ENCODE measurements at regions not wholly inside any gene's neighbourhood (a gene's known extent, or its start where the extent isn't known, plus 50 kb on each side); places are given as distances from the start of the nearest gene placed in this dataset.
A peak's percentile ranks its signal among the peaks of the same experiment; 100 is the strongest.

DNA sequence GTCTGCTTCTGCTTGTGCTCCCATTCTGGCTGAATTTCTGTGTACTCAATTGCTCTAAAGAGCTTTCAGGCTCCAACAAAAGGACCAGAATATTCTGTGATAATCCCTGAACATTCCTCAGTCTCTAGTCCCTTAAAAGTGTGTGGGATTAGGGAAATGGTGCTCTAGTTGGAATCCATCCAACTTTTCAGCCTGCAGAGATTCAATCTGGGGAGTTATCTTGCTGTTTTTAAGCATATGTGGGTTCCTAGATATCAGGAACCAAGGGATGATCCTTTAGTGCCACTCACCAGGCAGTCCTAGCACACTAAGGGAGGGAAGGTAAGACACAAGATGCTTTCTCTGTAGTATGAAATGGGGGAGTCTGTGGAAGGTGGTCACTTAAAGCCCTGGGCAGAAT is 140.3 kb upstream of the SLC1A4 start:
- TF ChIP-seq JUND (IDR thresholded peaks at IDR 0.05; ENCODE audit: low read depth), result no peak
- no peak for DNase-seq (ENCODE audit: low read depth in 1 of 2, low spot score in 1 of 2)
- in situ Hi-C loops (cut with HindIII; ENCODE audit: low pct_unique_long_range_greater_than_20kb, low sequenced_read_pairs), result no loop called here

DNA sequence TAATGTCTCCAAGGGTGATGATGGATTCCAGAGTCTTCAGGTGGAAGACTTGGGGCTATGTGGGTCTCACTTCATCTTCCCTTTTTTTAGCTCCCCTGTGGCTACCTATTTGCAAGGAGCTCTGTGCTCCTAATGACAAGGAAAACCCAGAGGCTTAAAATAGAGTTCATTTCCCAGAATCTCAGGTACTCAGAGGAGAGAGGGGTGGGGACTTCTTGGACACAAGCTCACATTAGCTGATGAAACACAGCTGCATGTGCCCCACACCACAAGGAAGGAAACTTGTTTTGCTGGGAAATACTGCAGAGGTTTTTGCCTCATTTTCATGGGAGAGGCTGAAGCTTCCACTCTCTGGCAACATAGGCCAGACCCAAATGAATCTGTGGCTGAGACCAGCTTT is 138.6 kb upstream of the SLC1A4 start:
- TF ChIP-seq JUND (IDR thresholded peaks at IDR 0.05; ENCODE audit: low read depth), result no peak
- in situ Hi-C loops (cut with HindIII; ENCODE audit: low pct_unique_long_range_greater_than_20kb, low sequenced_read_pairs), result no loop called here
- no peak for DNase-seq (ENCODE audit: low read depth in 1 of 2, low spot score in 1 of 2)

DNA sequence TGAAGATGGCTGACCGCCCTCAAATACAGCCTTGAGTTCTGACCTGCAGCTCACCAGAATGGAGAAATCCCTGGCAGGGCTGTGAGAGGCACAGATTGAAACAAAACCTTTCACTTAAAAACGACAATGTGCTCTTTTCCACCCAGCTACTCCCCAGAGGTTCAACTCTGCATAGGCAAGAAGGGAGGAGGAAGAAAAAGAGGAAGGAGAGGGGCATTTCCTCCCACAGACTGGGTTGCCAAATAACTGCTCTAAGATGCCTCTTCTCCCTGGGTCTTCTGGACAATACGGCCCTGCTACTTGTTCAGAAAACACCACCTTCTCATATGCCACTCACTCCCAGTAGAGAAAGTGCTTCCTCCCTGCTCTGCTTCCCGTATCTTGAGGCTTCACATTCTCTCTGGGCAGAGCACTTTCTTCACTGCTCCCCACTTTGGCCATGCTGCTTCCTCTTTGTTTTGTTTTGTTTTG is 136.4 kb upstream of the SLC1A4 start:
- no peak for TF ChIP-seq JUND (IDR thresholded peaks at IDR 0.05; ENCODE audit: low read depth)
- no peak for DNase-seq (ENCODE audit: low read depth in 1 of 2, low spot score in 1 of 2)
- in situ Hi-C loops (cut with HindIII; ENCODE audit: low pct_unique_long_range_greater_than_20kb, low sequenced_read_pairs), result no loop called here

DNA sequence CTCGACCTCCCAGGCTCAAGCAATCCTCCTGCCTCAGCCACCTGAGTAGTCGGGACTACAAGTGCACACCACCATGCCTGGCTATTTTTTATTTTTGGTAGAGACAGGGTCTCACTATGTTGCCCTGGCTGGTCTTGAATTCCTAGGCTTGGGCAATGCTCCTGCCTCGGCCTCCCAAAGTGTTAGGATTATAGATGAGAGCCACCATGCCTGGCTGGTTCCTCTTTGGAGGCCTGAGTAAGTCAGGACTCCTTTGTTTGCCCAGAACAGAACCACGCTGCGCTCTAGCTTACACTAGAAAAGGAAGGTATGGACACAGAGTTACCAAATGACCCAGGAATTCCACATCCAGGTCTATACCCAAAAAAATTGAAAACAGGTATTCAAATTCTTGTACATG is 135.9 kb upstream of the SLC1A4 start:
- TF ChIP-seq JUND (IDR thresholded peaks at IDR 0.05; ENCODE audit: low read depth), result no peak
- in situ Hi-C loops (cut with HindIII; ENCODE audit: low pct_unique_long_range_greater_than_20kb, low sequenced_read_pairs), result no loop called here

DNA sequence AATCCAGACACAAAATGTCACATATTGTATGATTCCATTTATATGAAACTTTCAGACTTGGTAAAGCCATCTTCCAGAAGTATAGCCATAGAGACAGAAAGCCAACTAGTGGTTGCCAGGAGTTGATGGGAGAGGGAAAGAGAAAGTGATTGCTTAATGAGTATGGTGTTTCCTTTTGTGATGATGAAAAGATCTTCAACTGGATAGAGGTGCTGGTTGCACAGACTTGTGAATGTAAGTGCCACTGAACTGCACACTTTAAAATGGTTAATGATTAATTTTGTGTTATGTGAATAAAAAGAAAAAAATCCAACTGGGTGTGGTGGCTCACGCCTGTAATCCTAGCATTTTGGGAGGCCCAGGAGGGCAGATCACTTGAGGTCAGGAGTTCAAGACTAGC is 135.3 kb upstream of the SLC1A4 start:
- in situ Hi-C loops (cut with HindIII; ENCODE audit: low pct_unique_long_range_greater_than_20kb, low sequenced_read_pairs), result no loop called here
- no peak for DNase-seq (ENCODE audit: low read depth in 1 of 2, low spot score in 1 of 2)
- TF ChIP-seq JUND (IDR thresholded peaks at IDR 0.05; ENCODE audit: low read depth), result no peak

More for the DNA sequence above, 135.9 kb upstream of the SLC1A4 start:
- no peak for DNase-seq (ENCODE audit: low read depth in 1 of 2, low spot score in 1 of 2)

DNA sequence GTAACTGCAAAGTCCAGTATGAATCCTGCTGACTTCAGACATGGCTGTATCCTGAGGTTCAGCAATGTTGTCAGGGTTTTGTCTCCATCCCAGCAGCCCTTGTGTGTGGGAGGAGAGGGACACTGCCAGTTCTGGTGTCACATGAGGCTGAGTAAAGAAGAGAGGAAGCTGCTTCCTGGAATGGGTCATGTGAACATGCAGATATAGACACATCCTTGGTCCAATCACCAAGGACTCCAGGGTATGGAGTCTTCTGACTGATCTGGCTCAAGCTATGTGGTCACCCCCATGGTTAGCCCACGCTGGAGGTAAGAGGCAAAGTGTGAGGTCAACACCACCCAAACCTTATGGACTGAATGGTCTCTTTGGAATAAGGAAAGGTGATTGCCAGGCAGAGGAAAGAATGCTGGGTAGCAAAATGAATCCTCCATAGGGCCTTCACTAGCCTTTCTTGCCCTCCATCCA is 134.4 kb upstream of the SLC1A4 start:
- TF ChIP-seq JUND (IDR thresholded peaks at IDR 0.05; ENCODE audit: low read depth), result no peak
- peak in 1 of 2 experiments; percentile 39 for DNase-seq (ENCODE audit: low read depth in 1 of 2, low spot score in 1 of 2)
- in situ Hi-C loops (cut with HindIII; ENCODE audit: low pct_unique_long_range_greater_than_20kb, low sequenced_read_pairs), result no loop called here

DNA sequence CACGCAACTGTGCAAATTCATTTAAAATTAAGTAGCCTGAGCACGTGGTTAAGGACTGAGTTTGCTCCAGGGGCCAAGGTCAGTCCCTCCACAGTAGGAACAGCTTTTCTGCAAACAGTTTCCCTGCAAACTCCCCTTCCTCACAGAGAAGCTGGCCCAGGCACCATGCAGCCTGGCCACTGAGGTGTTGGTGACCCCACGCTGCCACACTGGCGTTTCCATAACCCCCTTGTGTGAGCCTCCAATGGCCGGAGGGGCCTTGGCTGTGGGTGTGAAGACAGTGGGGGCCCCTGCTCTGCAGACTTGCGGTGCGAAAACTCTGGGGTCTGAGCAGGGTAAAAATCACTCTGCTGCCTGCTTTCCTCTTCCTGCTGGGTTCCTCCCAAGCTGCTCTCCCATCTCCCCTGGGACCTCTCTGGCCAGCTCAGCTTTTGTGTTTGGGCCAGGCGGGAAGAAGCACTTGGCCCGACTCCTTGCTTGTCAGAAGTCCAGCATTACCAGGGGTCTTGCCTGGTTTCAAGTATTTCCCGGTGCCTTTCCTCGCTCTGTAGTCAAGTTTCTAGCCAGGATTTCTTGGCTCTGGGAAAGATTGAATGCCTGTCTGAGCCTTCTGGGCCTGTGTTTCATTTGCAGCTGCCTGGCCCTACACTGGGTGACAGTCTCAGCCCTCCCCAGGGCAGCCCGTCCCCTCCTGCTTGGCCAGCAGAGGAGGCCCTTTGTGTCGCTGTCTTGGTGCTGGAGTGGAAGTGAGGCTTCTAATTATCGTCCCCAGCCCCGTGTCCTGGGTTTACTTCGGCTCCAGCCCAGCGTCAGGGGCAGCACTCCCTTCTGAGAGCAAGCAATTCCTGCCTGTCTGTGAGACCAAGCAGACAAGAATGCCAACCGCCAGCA is 131.4 kb upstream of the SLC1A4 start:
- no peak for TF ChIP-seq JUND (IDR thresholded peaks at IDR 0.05; ENCODE audit: low read depth)
- in situ Hi-C loops (cut with HindIII; ENCODE audit: low pct_unique_long_range_greater_than_20kb, low sequenced_read_pairs), result no loop called here
- no peak for DNase-seq (ENCODE audit: low read depth in 1 of 2, low spot score in 1 of 2)

DNA sequence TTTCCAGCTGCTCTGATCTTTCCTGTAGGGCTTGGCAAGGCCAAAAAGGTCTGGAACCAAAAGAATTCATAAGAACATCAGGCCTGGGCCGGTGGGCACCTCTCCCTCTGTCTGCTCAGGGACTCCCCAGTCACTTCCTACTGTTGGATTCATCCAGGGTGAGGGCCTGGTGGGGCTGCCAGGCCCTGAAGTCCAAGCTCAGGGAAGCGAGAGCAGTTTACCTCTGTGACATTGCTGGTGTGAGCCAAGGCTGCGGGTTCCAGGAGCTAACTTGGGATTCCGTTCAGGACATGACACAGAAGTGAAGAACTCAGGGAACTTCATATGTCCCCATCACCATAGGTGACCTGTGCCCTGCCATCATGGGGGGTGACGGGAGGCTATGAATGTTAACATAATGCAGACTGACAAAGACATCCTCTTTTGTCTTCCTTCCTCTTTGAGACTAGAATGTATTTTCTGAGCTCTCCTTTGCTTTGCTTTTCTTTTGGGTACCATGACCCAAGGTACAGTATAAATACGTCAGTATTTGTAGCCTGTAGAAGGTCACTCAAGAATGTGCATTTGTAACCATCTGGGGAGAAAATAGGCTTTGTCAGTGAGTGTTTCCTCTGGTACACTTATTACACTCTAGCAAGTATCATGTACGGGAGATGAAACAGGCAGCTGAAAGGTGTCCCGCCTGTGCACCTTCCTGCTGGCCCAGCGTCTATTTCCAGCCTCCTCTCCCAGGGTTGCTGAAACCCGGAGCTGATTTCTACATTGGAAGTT is 130.5 kb upstream of the SLC1A4 start:
- DNase-seq (ENCODE audit: low read depth in 1 of 2, low spot score in 1 of 2), result no peak
- TF ChIP-seq JUND (IDR thresholded peaks at IDR 0.05; ENCODE audit: low read depth), result no peak
- in situ Hi-C loops (cut with HindIII; ENCODE audit: low pct_unique_long_range_greater_than_20kb, low sequenced_read_pairs), result no loop called here

DNA sequence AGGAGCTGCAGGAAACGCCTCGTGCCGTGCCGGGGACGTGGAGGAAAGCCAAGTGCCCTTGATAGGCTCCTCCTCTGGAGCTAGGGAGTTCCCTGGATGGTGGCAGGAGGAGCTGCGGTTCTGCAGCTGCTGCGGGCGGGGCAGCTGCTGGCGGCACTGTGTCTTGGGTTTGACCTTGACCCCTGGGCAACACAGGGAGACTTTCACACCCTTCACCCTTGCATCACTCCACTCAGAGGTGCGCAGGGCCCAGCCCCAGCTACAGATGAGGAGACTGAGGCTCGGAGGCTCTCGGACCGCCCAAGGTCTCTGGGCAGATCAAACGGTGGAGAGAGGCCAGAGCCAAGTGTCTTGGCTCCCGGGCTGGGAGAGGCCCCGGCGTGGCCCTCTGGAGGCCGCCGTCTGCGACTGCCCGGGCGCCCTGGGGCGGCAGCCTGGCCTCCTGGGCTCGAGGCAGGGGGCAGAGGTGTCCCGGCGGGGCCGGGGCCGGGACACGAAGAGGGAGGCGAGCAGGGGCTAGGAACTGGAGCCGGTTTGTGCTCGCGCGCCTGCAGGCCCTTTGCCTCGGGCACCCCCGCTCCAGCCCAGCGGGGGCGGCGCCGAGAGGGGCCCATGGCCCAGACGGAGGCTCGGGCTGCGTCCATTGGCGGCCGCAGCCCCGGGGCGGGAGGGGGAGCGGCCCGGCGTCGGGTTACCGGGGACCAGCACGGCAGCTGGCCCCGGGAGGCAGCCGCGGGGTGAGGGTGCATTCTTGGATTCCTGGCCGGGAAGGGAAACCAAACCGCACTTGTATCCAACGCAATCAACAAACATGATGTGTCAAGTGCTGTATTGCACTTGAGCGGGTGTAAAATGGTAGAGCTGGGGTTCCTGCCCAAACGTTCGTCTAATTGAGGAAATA is 129.6 kb upstream of the SLC1A4 start:
- no peak for TF ChIP-seq JUND (IDR thresholded peaks at IDR 0.05; ENCODE audit: low read depth)
- in situ Hi-C loops (cut with HindIII; ENCODE audit: low pct_unique_long_range_greater_than_20kb, low sequenced_read_pairs), result no loop called here
- DNase-seq (ENCODE audit: low read depth in 1 of 2, low spot score in 1 of 2), result peak; percentile 69 to 80

DNA sequence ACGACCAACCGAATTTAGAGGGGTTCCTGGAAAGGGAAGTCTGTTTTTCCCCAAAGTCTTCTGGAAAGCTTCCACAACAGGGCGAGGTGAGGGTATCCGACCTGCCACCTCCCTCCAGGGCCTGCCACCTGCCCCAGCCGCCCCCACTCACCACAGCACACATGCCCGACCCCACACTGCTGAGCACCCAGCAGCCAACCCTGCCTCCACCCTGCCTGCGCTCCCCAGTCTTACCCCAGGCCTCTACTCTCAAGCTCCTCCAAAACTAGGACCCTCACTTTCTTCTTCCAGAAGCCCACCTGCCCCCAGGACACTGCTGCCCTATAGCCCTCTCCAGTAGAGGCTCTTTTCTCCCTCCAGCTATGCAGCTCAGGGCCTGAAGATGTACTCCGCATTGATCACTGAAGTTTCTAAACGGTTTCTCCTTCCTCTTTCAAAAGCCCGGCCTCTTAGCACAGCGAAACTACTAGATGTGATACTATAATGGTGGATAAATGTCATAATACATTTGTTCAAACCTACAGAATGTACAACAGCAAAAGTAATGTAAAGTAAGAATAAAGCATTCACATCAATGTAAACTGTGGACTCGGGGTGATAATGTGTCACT is 128.8 kb upstream of the SLC1A4 start:
- DNase-seq (ENCODE audit: low read depth in 1 of 2, low spot score in 1 of 2), result no peak
- in situ Hi-C loops (cut with HindIII; ENCODE audit: low pct_unique_long_range_greater_than_20kb, low sequenced_read_pairs), result no loop called here
- no peak for TF ChIP-seq JUND (IDR thresholded peaks at IDR 0.05; ENCODE audit: low read depth)

DNA sequence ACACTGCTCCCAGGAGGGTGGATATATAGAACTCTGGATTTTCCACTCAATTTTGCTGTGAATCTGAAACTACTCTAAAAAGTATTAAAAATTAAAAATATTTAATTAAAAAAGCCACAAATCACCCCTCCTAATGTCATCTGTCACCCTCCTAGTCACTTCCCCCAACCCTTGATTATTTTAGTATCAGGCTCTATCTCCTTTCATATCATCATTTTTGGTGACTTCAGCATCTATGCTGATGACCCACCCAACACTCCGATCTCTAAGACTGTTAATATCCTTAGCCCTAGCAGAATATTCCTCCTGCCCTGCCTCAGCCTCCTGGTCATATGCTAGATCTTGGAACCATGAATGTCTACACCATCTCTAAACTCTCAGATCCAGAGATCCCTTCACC is 128.3 kb upstream of the SLC1A4 start:
- in situ Hi-C loops (cut with HindIII; ENCODE audit: low pct_unique_long_range_greater_than_20kb, low sequenced_read_pairs), result no loop called here
- no peak for DNase-seq (ENCODE audit: low read depth in 1 of 2, low spot score in 1 of 2)
- TF ChIP-seq JUND (IDR thresholded peaks at IDR 0.05; ENCODE audit: low read depth), result no peak
